ENCODE measurements at regions not wholly inside any gene's neighbourhood (a gene's known extent, or its start where the extent isn't known, plus 50 kb on each side); places are given as distances from the start of the nearest gene placed in this dataset.

DNA sequence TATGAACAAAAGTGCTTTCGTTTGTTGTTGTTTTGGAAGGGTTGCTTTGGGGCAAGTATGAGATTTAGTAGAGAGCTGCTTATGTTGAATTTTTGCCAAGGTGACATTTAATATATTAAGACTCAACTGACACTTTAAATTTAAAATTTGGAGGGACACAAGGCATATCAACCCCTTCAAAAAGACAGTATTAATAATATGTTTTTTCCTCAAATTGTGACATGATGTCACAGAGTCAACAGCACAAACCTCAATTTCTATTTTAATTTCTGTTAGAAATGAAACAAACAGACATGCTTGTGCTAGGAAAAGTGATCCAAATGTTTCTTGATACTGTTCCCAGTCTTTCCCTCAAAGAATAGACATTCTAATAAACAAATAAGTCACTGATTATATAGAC is 218.9 kb downstream of the CYRIA start:
- H3K27me3 ChIP-seq, result no peaks in the 10 kb centered on the region
- H3K4me1 ChIP-seq, result no peaks in the 10 kb centered on the region
- no peak for DNase-seq
- intact Hi-C loops (cut with DNase I), result no loop called here
- no peak overlapping the region for H3K4me3 ChIP-seq (replicated peaks in 1 of 3)
- H3K27ac ChIP-seq, result no peak overlapping the region
- no peak for TF ChIP-seq POLR2A (IDR thresholded peaks at IDR 0.05)
- TF ChIP-seq, protein P1, sequence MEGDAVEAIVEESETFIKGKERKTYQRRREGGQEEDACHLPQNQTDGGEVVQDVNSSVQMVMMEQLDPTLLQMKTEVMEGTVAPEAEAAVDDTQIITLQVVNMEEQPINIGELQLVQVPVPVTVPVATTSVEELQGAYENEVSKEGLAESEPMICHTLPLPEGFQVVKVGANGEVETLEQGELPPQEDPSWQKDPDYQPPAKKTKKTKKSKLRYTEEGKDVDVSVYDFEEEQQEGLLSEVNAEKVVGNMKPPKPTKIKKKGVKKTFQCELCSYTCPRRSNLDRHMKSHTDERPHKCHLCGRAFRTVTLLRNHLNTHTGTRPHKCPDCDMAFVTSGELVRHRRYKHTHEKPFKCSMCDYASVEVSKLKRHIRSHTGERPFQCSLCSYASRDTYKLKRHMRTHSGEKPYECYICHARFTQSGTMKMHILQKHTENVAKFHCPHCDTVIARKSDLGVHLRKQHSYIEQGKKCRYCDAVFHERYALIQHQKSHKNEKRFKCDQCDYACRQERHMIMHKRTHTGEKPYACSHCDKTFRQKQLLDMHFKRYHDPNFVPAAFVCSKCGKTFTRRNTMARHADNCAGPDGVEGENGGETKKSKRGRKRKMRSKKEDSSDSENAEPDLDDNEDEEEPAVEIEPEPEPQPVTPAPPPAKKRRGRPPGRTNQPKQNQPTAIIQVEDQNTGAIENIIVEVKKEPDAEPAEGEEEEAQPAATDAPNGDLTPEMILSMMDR (IDR thresholded peaks at IDR 0.05), result no peak
- no peaks in the 10 kb centered on the region for H3K36me3 ChIP-seq
- no peaks in the 10 kb centered on the region for H3K9me3 ChIP-seq
- 87 to 95% methylated on average over 1 of the region's 1 CpG for WGBS, 2 donors

DNA sequence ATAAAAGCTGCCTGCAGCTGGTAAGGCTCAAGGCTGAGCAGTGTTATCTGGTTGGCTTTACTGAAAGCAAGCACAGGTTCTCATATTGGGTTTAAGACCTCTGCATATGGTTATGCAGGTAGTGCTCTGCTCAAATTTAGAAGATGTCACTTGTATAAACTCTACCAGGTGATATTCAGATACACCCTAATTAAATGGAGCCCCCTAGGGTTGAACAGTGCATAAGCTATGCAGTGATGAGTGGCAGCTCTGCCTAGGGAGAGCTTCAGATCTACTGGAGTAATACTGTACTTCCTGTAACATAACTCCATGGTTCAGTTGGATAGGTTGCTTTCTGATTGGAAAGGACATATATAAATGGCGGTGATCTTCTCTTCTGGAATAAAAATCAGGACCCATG is 222.7 kb downstream of the CYRIA start:
- intact Hi-C loops (cut with DNase I), result no loop called here
- 91 to 92% methylated on average over 1 of the region's 1 CpG for WGBS, 2 donors
- DNase-seq, result no peak
- Histone ChIP-seq H3K36me3 (no peaks in the 10 kb centered on the region), H3K9me3 (no peaks in the 10 kb centered on the region), H3K27ac (no peak overlapping the region), H3K4me3 (replicated peaks in 1 of 3) (no peak overlapping the region), H3K27me3 (no peaks in the 10 kb centered on the region), H3K4me1 (no peaks in the 10 kb centered on the region)
- TF ChIP-seq POLR2A (IDR thresholded peaks at IDR 0.05), result no peak
- TF ChIP-seq, protein P1 (IDR thresholded peaks at IDR 0.05), result no peak

GRCh38 chr2:16441431-16441830 is 224.2 kb downstream of the CYRIA start:
- Histone ChIP-seq H3K36me3 (no peaks in the 10 kb centered on the region), H3K27me3 (no peaks in the 10 kb centered on the region), H3K9me3 (no peaks in the 10 kb centered on the region), H3K4me1 (no peaks in the 10 kb centered on the region), H3K27ac (no peak overlapping the region), H3K4me3 (replicated peaks in 1 of 3) (no peak overlapping the region)
- no peak for DNase-seq
- TF ChIP-seq, protein P1 (IDR thresholded peaks at IDR 0.05), result no peak
- no peak for TF ChIP-seq POLR2A (IDR thresholded peaks at IDR 0.05)
- intact Hi-C loops (cut with DNase I), result no loop called here
- WGBS, 2 donors, result 84 to 90% methylated on average over 3 of the region's 3 CpGs

GRCh38 chr2:16440898-16441297 is 224.7 kb downstream of the CYRIA start:
- no peak for DNase-seq
- Histone ChIP-seq H3K4me3 (replicated peaks in 1 of 3) (no peak overlapping the region), H3K9me3 (no peaks in the 10 kb centered on the region), H3K4me1 (no peaks in the 10 kb centered on the region), H3K27ac (no peak overlapping the region), H3K27me3 (no peaks in the 10 kb centered on the region), H3K36me3 (no peaks in the 10 kb centered on the region)
- TF ChIP-seq, protein P1 (IDR thresholded peaks at IDR 0.05), result no peak
- TF ChIP-seq POLR2A (IDR thresholded peaks at IDR 0.05), result no peak
- intact Hi-C loops (cut with DNase I), result no loop called here
- WGBS, 2 donors, result 68 to 72% methylated on average over 4 of the region's 4 CpGs

- Histone ChIP-seq H3K4me1 (no peaks in the 10 kb centered on the region), H3K27me3 (no peaks in the 10 kb centered on the region), H3K27ac (no peak overlapping the region), H3K36me3 (no peaks in the 10 kb centered on the region), H3K4me3 (replicated peaks in 1 of 3) (no peak overlapping the region), H3K9me3 (no peaks in the 10 kb centered on the region)
- TF ChIP-seq, protein P1 (IDR thresholded peaks at IDR 0.05), result no peak
- no peak for TF ChIP-seq POLR2A (IDR thresholded peaks at IDR 0.05)
- DNase-seq, result no peak
- intact Hi-C loops (cut with DNase I), result no loop called here
- WGBS, 2 donors, result 66 to 72% methylated on average over 8 of the region's 8 CpGs
These were observed 226.9 kb downstream of the CYRIA start for GRCh38 chr2:16438613-16439321.

Data from thyroid gland (tissue), 4 donors.